ENCODE measurements at regions not wholly inside any gene's neighbourhood (a gene's known extent, or its start where the extent isn't known, plus 50 kb on each side); places are given as distances from the start of the nearest gene placed in this dataset.

DNA sequence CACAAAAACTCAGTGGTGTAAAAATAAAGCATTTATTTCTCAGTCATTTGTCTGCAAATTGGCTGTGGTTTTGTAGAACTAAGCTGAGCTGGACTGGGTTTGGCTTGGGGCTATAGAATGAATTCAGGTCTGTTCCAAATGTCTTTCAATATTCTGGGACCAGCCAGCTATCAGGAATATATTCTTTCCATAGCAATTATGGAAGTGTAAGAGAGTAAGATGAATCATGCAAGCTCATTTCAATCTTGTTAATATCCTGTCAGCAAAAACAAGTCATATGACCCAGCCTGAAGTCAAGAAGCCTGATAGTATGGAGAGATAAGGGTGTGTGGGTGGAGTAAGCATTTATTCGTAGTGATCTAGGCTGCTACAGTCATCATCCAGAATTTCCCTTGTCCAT is 481.0 kb upstream of the CDH2 start:
- TF ChIP-seq, protein P1, sequence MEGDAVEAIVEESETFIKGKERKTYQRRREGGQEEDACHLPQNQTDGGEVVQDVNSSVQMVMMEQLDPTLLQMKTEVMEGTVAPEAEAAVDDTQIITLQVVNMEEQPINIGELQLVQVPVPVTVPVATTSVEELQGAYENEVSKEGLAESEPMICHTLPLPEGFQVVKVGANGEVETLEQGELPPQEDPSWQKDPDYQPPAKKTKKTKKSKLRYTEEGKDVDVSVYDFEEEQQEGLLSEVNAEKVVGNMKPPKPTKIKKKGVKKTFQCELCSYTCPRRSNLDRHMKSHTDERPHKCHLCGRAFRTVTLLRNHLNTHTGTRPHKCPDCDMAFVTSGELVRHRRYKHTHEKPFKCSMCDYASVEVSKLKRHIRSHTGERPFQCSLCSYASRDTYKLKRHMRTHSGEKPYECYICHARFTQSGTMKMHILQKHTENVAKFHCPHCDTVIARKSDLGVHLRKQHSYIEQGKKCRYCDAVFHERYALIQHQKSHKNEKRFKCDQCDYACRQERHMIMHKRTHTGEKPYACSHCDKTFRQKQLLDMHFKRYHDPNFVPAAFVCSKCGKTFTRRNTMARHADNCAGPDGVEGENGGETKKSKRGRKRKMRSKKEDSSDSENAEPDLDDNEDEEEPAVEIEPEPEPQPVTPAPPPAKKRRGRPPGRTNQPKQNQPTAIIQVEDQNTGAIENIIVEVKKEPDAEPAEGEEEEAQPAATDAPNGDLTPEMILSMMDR (conservative IDR thresholded peaks at IDR 0.05; ENCODE audit: low read length), result no peak
- TF ChIP-seq EZH2phosphoT487 (IDR thresholded peaks at IDR 0.05; ENCODE audit: borderline replicate concordance), result no peak
- no peaks in the 10 kb centered on the region for H3K36me3 ChIP-seq (ENCODE audit: insufficient read depth, low read length)
- no peak overlapping the region for H3K4me3 ChIP-seq (ENCODE audit: low read length, poor library complexity, severe bottlenecking)
- H4K20me1 ChIP-seq (ENCODE audit: insufficient read depth, low read length, poor library complexity, severe bottlenecking), result no peaks in the 10 kb centered on the region
- H2AFZ ChIP-seq (ENCODE audit: low read length), result no peak overlapping the region
- no peaks in the 10 kb centered on the region; the same call in 1 of the 2 replicates for H3K9me3 ChIP-seq (ENCODE audit: insufficient read depth, low read depth, low read length)
- no peak overlapping the region for H3K4me2 ChIP-seq (ENCODE audit: low read depth, low read length, poor library complexity, severe bottlenecking)
- no peaks in the 10 kb centered on the region for H3K4me1 ChIP-seq (ENCODE audit: insufficient read depth, low read length, poor library complexity, severe bottlenecking)
- H3K79me2 ChIP-seq (ENCODE audit: insufficient read depth, low read length), result no peaks in the 10 kb centered on the region
- no peaks in the 10 kb centered on the region for H3F3A ChIP-seq (ENCODE audit: low read depth)
- no peaks in the 10 kb centered on the region for H3K9me2 ChIP-seq (replicated peaks; ENCODE audit: low read depth, low read length)
- H3K27me3 ChIP-seq (ENCODE audit: insufficient read depth, low read length, poor library complexity, severe bottlenecking), result no peaks in the 10 kb centered on the region
- no peak overlapping the region for H3K9ac ChIP-seq (ENCODE audit: low read depth, low read length, poor library complexity, severe bottlenecking)

DNA sequence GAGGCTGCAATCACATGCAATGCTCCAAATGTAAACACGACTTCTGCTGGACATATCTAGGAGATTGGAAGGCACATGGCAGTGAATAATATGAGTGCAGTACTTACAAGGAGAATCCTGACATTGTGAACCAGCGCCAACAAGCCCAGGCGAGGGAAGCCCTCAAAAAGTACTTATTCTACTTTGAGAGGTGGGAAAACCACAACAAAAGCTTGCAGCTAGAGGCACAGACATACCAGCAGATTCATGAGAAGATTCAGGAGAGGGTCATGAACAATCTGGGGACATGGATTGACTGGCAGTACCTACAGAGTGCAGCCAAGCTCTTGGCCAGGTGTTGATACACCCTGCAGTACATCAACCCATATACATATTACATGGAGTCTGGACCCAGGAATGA is 475.7 kb upstream of the CDH2 start:
- Histone ChIP-seq H3K9me3 (ENCODE audit: insufficient read depth, low read depth, low read length) (no peaks in the 10 kb centered on the region; the same call in 1 of the 2 replicates), H3K4me2 (ENCODE audit: low read depth, low read length, poor library complexity, severe bottlenecking) (no peak overlapping the region), H3K79me2 (ENCODE audit: insufficient read depth, low read length) (no peaks in the 10 kb centered on the region)

DNA sequence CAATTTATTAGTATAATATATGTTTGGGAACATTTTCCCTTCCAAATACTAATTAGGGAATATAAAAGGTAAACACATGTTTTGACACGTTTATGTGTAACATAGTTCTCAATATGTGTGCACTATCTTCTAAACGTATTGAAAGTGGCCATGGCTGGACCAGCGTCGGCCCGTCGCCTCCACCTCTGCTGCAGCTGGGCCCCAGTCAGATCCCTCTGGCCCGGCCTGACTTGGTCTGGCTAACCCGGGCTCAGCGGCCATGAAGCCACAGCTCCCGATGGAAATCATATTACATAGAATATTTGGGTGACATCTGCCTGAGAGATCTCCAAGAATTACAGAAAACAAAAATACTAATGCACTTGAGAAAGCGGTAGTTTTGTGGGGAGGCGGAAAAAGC is 474.4 kb upstream of the CDH2 start:
- Histone ChIP-seq H3K27me3 (ENCODE audit: insufficient read depth, low read length, poor library complexity, severe bottlenecking) (no peaks in the 10 kb centered on the region), H3K4me2 (ENCODE audit: low read depth, low read length, poor library complexity, severe bottlenecking) (no peak overlapping the region), H3K79me2 (ENCODE audit: insufficient read depth, low read length) (no peaks in the 10 kb centered on the region), H3K4me3 (ENCODE audit: low read length, poor library complexity, severe bottlenecking) (no peak overlapping the region), H3K9me3 (ENCODE audit: insufficient read depth, low read depth, low read length) (no peaks in the 10 kb centered on the region; the same call in 1 of the 2 replicates), H3K4me1 (ENCODE audit: insufficient read depth, low read length, poor library complexity, severe bottlenecking) (no peaks in the 10 kb centered on the region), H3K9me2 (replicated peaks; ENCODE audit: low read depth, low read length) (no peaks in the 10 kb centered on the region), H2AFZ (ENCODE audit: low read length) (no peak overlapping the region), H3F3A (ENCODE audit: low read depth) (no peaks in the 10 kb centered on the region), H4K20me1 (ENCODE audit: insufficient read depth, low read length, poor library complexity, severe bottlenecking) (no peaks in the 10 kb centered on the region), H3K36me3 (ENCODE audit: insufficient read depth, low read length) (no peaks in the 10 kb centered on the region), H3K9ac (ENCODE audit: low read depth, low read length, poor library complexity, severe bottlenecking) (no peak overlapping the region)
- TF ChIP-seq, protein P1 (conservative IDR thresholded peaks at IDR 0.05; ENCODE audit: low read length), result no peak
- no peak for TF ChIP-seq EZH2phosphoT487 (IDR thresholded peaks at IDR 0.05; ENCODE audit: borderline replicate concordance)

More for the DNA sequence above, 475.7 kb upstream of the CDH2 start:
- Histone ChIP-seq H3K9me2 (replicated peaks; ENCODE audit: low read depth, low read length) (no peaks in the 10 kb centered on the region), H3K9ac (ENCODE audit: low read depth, low read length, poor library complexity, severe bottlenecking) (no peak overlapping the region), H3K27me3 (ENCODE audit: insufficient read depth, low read length, poor library complexity, severe bottlenecking) (no peaks in the 10 kb centered on the region), H3K4me1 (ENCODE audit: insufficient read depth, low read length, poor library complexity, severe bottlenecking) (no peaks in the 10 kb centered on the region), H3K36me3 (ENCODE audit: insufficient read depth, low read length) (no peaks in the 10 kb centered on the region), H3K4me3 (ENCODE audit: low read length, poor library complexity, severe bottlenecking) (no peak overlapping the region), H2AFZ (ENCODE audit: low read length) (no peak overlapping the region), H4K20me1 (ENCODE audit: insufficient read depth, low read length, poor library complexity, severe bottlenecking) (no peaks in the 10 kb centered on the region), H3F3A (ENCODE audit: low read depth) (no peaks in the 10 kb centered on the region)
- TF ChIP-seq, protein P1 (conservative IDR thresholded peaks at IDR 0.05; ENCODE audit: low read length), result no peak
- TF ChIP-seq EZH2phosphoT487 (IDR thresholded peaks at IDR 0.05; ENCODE audit: borderline replicate concordance), result no peak
